B cell (primary cell): ENCODE measurements at regions not wholly inside any gene's neighbourhood (a gene's known extent, or its start where the extent isn't known, plus 50 kb on each side); places are given as distances from the start of the nearest gene placed in this dataset.

Experiments
- CTCF ChIP-seq: fragments of 200-600 bp; IDR thresholded peaks from one replicate; pipeline ENCODE4 v1.8.0; 2022; ENCODE audit warnings: antibody characterized with exemption, mild to moderate bottlenecking
- EZH2 ChIP-seq: IDR thresholded peaks from 2 replicates; pipeline ENCODE4 v1.6.1; 2012; ENCODE audit warnings: borderline replicate concordance, low read depth, mild to moderate bottlenecking, moderate library complexity, low read length; ENCODE audit not compliant: insufficient read depth, poor library complexity, severe bottlenecking

- TF ChIP-seq CTCF (no peak), EZH2 (no peak)
These were observed 222.0 kb upstream of the GAP43 start for GRCh38 chr3:115401298-115401697.
